HEK293 (cell line): ENCODE measurements at regions not wholly inside any gene's neighbourhood (a gene's known extent, or its start where the extent isn't known, plus 50 kb on each side); places are given as distances from the start of the nearest gene placed in this dataset.
"Not testable (repeated sequence)": the region's sequence is repeated elsewhere in the genome, so short reads cannot be mapped to it uniquely, and the experiment has no call there.

Experiments
- CTCF ChIP-seq: fragments of 450-650 bp; formaldehyde crosslinking; IDR thresholded peaks from 2 replicates; pipeline ENCODE4 v1.5.1; 2016; ENCODE audit warnings: missing biosample characterization, missing genetic modification characterization
- REST ChIP-seq: fragments of 450-650 bp; formaldehyde crosslinking; IDR thresholded peaks from 2 replicates; pipeline ENCODE4 v1.5.1; 2016; ENCODE audit warnings: missing biosample characterization, missing genetic modification characterization
- ZNF624 ChIP-seq: fragments of 450-650 bp; formaldehyde crosslinking; IDR thresholded peaks from 2 replicates; pipeline ENCODE4 v1.5.1; 2017; ENCODE audit warnings: missing biosample characterization, missing genetic modification characterization
- ZNF654 ChIP-seq: fragments of 450-650 bp; formaldehyde crosslinking; IDR thresholded peaks from 2 replicates; pipeline ENCODE4 v1.5.1; 2016; ENCODE audit warnings: low read depth, missing biosample characterization, missing genetic modification characterization

GRCh38 chr7:32753872-32754271, 137.7 kb downstream of the KBTBD2 start:
- not testable (repeated sequence) for TF ChIP-seq ZNF624, CTCF, REST, ZNF654 (tag by site-specific recombination)
